IPS DF 6.9 (cell line): ENCODE measurements at regions not wholly inside any gene's neighbourhood (a gene's known extent, or its start where the extent isn't known, plus 50 kb on each side); places are given as distances from the start of the nearest gene placed in this dataset.
A peak's percentile ranks its signal among the peaks of the same experiment; 100 is the strongest.
"Not testable (repeated sequence)": the region's sequence is repeated elsewhere in the genome, so short reads cannot be mapped to it uniquely, and the experiment has no call there.

Source experiments
- DNase-seq: peaks from one replicate; pipeline ENCODE4 v3.0.0-alpha.2; 2013; ENCODE audit warnings: low read depth, low spot score
- H3K27ac ChIP-seq: one replicate; pipeline ENCODE4 v1.5.1; 2013; ENCODE audit warnings: low read length, control low read depth
- H3K27me3 ChIP-seq: 2 replicates; pipeline ENCODE4 v1.6.1; 2013; ENCODE audit warnings: mild to moderate bottlenecking, low read length; ENCODE audit not compliant: control insufficient read depth, insufficient read depth
- H3K36me3 ChIP-seq: 2 replicates; pipeline ENCODE4 v1.6.1; 2013; ENCODE audit warnings: low read length; ENCODE audit not compliant: control insufficient read depth, insufficient read depth
- H3K4me1 ChIP-seq: 2 replicates; pipeline ENCODE4 v1.6.1; 2013; ENCODE audit warnings: low read length; ENCODE audit not compliant: control insufficient read depth, insufficient read depth
- H3K4me3 ChIP-seq: 2 replicates; pipeline ENCODE4 v1.5.1; 2013; ENCODE audit warnings: mild to moderate bottlenecking, low read length
- H3K9me3 ChIP-seq: 2 replicates; pipeline ENCODE4 v1.6.1; 2013; ENCODE audit warnings: low read length, inconsistent platforms; ENCODE audit not compliant: control insufficient read depth, insufficient read depth
- WGBS: extraction: QIAGEN DNeasy Blood & Tissue Kit; methylation state at CpG from one replicate; pipeline ENCODE4 v1.1.7; 2013; ENCODE audit warnings: mixed read lengths, missing lambda C conversion rate; ENCODE audit not compliant: insufficient read length, insufficient coverage; 5-methylcytosine and 5-hydroxymethylcytosine counted together

DNA sequence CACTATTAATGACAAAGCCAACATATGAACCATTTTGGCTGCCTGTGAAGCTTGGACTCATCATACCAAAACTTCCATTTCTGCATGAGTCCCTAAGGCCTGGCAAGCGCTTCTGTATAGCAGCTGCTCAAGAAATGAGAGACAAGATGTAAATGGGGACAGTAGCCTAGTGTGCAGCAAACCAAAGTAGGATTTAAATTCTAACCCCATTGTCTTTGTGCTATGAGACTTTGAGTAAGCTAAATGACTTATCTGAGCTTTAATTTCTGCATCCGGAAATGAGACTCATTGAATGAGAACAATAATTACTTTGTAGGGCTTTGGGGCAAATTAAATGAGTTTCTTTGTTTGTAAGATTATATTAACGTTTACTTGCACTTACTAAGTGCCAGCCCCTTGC, 536.4 kb upstream of the CDH7 start:
- Histone ChIP-seq H3K9me3 (no peaks in the 10 kb centered on the region), H3K27ac (no peak overlapping the region), H3K36me3 (no peaks in the 10 kb centered on the region), H3K27me3 (no peaks in the 10 kb centered on the region), H3K4me1 (0 out of 2 replicates have a peak, but pooled peaks cover 1% of the 10 kb centered on the region), H3K4me3 (no peak overlapping the region)
- no CpG with 5 or more reads among the region's 3 CpGs for WGBS
- DNase-seq: no peak

DNA sequence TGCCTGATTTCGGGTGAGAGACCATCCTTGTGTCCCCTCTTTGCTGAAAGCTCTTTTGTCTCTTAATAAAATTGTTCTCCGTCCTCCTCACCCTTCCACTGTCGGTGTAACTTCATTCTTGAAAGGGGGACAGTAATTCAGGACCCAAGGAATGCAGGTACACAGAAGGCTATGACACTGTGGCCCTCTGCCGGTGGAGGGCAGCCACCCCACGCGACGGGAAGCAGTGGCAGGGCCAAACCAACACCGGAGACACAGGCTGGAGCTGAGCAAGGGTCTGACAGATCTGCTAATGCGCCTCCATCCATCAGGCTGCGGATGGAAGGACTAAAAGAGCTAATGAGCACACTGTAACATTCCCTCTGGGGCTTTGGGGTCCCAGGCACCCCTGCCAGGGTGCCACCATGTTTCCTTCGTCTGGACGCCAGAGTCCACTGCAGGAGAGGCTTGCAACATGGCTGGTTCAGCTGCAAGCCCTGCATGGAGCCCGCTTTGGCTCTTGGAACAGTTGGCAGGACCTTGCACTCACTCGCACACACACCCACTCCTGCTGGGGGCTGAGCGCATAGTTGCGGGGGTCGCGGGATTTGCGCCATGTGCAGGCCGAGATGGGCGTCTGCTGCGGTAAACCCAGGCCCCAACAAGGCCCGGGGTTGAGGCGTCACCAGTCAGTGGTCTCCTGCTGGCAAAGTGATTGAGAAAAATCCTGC, 544.1 kb upstream of the CDH7 start:
- H3K4me3 ChIP-seq: no peak overlapping the region
- H3K27ac ChIP-seq: no peak overlapping the region
- H3K27me3 ChIP-seq: no peaks in the 10 kb centered on the region
- no CpG with 5 or more reads among the region's 24 CpGs for WGBS
- DNase-seq: peak; percentile 18
- no peaks in the 10 kb centered on the region for H3K4me1 ChIP-seq
- H3K36me3 ChIP-seq: no peaks in the 10 kb centered on the region
- no peaks in the 10 kb centered on the region for H3K9me3 ChIP-seq

DNA sequence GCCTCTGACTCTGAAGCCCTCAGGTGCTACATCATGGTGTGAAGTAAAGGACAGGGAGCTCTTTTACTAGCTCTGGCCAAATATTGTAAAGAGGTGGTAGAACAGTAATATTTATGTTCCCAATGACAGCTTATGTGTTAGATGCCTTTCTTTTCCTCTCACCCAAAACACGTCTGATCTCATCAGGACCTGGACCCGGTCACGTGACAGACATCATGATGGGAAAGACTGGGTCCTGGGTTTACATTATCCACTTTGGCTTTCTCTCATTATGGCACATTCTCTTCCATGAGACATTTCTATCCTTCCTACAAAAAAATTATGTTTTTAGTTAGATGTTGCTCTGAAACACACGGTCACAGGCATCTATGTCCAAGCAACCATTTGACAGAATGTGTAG, 548.7 kb upstream of the CDH7 start:
- Histone ChIP-seq H3K27me3 (no peaks in the 10 kb centered on the region), H3K4me1 (no peaks in the 10 kb centered on the region), H3K36me3 (no peaks in the 10 kb centered on the region), H3K4me3 (no peak overlapping the region), H3K27ac (no peak overlapping the region), H3K9me3 (no peaks in the 10 kb centered on the region)
- no CpG with 5 or more reads among the region's 4 CpGs for WGBS
- no peak for DNase-seq

DNA sequence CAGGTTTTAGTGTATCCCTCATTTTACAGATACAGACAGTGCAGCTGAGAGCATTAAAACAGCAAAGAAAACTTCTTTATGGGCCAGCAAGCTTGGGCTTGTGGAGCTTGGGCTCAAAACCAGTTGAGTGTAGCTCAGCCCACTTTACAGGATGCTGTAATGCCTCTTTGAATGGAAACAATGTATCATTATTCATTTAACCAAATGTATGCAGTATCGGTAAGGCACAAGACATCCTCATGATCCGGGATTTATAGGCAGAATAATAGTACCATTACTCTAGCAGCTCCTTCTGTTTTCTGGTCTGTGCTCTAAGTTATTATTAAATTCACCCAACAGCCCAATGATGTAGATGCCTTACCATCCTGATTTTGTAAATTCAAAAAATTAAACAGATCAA, 575.1 kb upstream of the CDH7 start:
- no peaks in the 10 kb centered on the region for H3K4me1 ChIP-seq
- no peak for DNase-seq
- H3K27ac ChIP-seq: no peak overlapping the region
- no peaks in the 10 kb centered on the region for H3K27me3 ChIP-seq
- no peaks in the 10 kb centered on the region for H3K36me3 ChIP-seq
- H3K9me3 ChIP-seq: no peaks in the 10 kb centered on the region
- WGBS: no CpG with 5 or more reads among the region's 2 CpGs
- no peak overlapping the region for H3K4me3 ChIP-seq

DNA sequence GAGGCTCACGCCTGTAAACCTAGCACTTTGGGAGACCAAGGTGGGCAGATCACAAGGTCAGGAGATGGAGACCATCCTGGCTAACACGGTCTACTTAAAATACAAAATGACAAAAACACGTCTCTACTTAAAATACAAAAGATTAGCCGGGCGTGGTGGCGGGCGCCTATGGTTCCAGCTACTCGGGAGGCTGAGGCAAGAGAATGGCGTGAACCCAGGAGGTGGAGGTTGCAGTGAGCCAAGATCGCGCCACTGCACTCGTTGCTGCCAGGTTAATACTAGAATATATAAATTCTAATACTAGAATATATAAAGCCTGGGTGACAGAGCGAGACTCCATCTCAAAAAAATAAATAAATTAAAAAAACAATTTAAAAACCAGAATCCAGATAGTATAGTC, 588.7 kb upstream of the CDH7 start:
- H3K4me3 ChIP-seq, H3K36me3 ChIP-seq, H3K27ac ChIP-seq, H3K4me1 ChIP-seq, H3K9me3 ChIP-seq, H3K27me3 ChIP-seq, DNase-seq: not testable (repeated sequence)
- no CpG with 5 or more reads among the region's 13 CpGs for WGBS

DNA sequence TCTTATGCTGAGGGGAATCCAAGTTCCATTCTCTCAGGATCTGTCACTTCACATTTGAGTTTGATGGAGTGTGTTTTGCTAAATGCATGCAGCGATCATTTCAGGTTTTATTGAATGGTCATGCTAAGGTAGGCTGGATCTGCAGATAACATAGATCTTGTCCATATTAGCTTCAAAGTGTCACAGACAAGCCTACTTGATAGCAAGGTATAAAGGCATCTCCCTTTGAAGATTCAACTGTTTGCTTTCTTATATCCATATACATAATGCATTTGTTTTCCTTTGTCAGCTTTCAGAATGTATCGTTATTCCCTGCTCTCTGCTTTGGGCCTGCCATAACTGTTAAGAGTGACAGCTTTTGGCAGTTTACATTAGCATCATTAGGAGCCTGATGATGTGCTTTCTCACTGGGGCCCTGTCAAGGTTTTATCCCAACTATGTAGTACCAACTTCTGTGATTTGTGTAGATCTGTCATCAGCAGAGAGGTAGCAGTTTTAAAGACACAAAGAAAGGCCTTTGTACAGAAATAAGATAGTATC, 604.3 kb upstream of the CDH7 start:
- DNase-seq: no peak
- WGBS: no CpG with 5 or more reads among the region's 2 CpGs
- no peaks in the 10 kb centered on the region for H3K9me3 ChIP-seq

DNA sequence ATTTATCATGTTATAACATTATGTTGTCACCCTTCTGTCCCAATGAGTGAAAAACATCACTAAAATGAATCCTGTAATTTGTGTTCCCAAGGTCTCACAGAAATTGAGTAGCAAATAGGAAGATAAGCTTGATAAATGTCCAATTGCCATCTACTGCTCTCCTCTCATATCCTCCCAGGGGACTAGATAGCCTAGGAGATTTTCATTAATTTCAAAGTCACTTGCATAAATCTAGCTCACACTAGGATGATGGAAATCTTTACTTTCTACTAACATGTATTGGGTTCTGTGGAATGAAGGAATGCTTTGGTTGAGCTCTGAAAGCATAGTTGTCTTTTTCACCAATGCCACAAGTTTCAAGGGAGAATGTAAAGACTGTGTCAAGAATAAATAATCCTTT, 605.5 kb upstream of the CDH7 start:
- DNase-seq: no peak
- Histone ChIP-seq H3K27me3 (no peaks in the 10 kb centered on the region), H3K9me3 (no peaks in the 10 kb centered on the region), H3K4me3 (no peak overlapping the region), H3K4me1 (no peaks in the 10 kb centered on the region), H3K27ac (no peak overlapping the region), H3K36me3 (no peaks in the 10 kb centered on the region)

More for the DNA sequence above, 604.3 kb upstream of the CDH7 start:
- Histone ChIP-seq H3K4me1 (no peaks in the 10 kb centered on the region), H3K27me3 (no peaks in the 10 kb centered on the region), H3K36me3 (no peaks in the 10 kb centered on the region), H3K27ac (no peak overlapping the region), H3K4me3 (no peak overlapping the region)

DNA sequence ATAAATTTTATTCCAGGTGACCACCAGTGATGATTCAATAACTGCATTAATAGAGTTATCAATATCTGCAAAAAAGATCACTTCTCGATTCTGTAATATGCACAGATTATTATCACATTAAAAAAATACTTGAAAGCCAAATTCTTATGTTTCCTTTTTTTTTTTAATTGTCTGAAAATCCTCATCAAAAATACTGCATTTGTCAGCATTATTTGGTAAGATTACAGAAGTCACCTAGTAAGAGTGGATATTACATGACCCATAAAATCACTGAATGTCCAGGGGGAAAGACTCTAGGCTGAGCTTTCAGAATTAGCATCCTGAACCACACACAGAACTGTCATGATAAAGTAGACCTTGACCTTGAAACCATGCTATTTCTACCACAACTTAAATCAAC, 617.2 kb upstream of the CDH7 start:
- Histone ChIP-seq H3K4me1 (no peaks in the 10 kb centered on the region), H3K4me3 (no peak overlapping the region), H3K9me3 (no peaks in the 10 kb centered on the region), H3K36me3 (no peaks in the 10 kb centered on the region), H3K27ac (no peak overlapping the region), H3K27me3 (no peaks in the 10 kb centered on the region)
- DNase-seq: no peak
- WGBS: no CpG with 5 or more reads among the region's 1 CpG

DNA sequence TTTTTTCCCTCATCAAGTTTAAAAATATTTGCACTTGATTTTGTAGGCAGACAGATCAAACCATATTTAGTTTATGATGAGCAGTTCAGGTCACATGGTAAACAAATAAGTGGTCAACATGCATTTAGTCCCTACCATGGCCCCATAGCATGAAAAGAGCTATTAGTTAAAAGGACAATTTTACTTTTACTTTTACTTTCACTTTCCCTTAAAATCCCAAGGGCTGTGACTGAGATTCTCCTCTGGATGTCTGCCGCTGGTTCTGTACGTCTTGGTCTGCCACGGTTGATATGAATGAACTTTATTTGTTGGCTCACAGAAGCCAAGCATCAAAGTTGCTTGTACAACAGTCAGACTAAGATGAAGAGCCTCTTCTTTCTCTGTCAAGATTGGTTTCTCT, 626.2 kb upstream of the CDH7 start:
- DNase-seq: no peak
- Histone ChIP-seq H3K36me3 (no peaks in the 10 kb centered on the region; the same call in 1 of the 2 replicates), H3K9me3 (peaks cover 8% of the 10 kb centered on the region), H3K4me1 (no peaks in the 10 kb centered on the region), H3K27me3 (no peaks in the 10 kb centered on the region), H3K4me3 (no peak overlapping the region), H3K27ac (no peak overlapping the region)
- no CpG with 5 or more reads among the region's 3 CpGs for WGBS

DNA sequence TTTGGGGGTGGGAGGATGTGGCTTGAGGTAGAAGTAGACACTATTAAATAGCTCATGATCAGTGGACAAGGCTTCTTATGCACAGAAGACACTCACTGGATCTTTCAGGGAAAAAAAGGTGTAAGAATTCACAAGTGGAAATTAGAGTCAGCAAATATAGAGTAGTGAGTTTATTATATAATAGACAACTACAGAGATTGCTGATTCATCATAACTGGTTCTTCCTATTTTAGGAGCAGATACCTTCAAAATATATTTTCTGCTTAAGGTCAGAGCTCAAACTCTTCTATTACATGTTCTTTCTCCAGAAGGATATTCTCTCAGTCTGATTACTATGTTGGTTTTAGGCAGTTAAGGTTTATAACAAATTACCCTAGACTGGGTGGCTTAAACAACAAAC, 646.9 kb upstream of the CDH7 start:
- Histone ChIP-seq H3K27ac (no peak overlapping the region), H3K27me3 (no peaks in the 10 kb centered on the region), H3K4me3 (no peak overlapping the region), H3K4me1 (no peaks in the 10 kb centered on the region), H3K9me3 (no peaks in the 10 kb centered on the region), H3K36me3 (no peaks in the 10 kb centered on the region)
- no peak for DNase-seq

DNA sequence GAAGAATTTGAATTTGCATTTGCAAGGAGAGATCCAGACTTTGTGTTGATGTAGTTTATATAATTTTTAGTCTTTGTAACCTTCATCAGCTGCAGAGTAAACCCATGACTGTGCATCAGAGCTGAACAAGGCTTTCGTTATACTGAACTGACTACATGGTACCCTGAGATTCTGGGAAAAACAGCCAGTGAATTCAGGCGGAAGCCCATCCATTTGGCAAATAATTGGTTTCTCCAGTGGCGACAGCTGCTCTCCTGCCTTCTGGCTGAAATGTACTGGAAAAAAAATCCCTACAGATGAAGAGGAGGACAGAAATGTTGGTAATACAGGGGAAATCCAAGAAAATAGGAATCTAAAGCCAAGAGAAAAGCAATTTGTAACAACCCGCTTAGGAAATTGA, 657.5 kb upstream of the CDH7 start:
- Histone ChIP-seq H3K27ac (no peak overlapping the region), H3K27me3 (no peaks in the 10 kb centered on the region), H3K4me1 (no peaks in the 10 kb centered on the region), H3K36me3 (no peaks in the 10 kb centered on the region), H3K9me3 (no peaks in the 10 kb centered on the region), H3K4me3 (no peak overlapping the region)
- no CpG with 5 or more reads among the region's 4 CpGs for WGBS
- no peak for DNase-seq
